ENCODE measurements at regions not wholly inside any gene's neighbourhood (a gene's known extent, or its start where the extent isn't known, plus 50 kb on each side); places are given as distances from the start of the nearest gene placed in this dataset.

DNA sequence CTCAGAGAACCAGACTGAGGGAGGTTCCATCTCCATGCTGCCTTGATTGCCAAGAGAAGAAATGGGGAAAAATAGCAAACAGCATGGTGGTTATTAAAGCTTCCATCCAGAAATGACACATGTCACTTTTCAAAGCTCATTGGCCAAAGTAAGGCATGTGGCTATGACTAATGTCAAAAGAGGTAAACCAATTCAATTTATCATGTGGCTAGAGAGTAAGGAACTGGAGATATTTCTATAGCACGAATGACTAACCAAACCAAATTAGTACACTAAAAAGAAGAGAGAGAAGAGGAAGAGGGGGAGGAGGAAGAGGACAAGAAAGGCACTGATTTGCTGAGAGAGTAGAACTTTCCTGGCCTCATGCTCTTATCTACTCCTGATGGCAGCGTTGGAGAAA lies 115.2 kb upstream of the SLC6A11 start:
- no peaks in the 10 kb centered on the region for H3K79me2 ChIP-seq (ENCODE audit: insufficient read depth, low read length)
- H2AFZ ChIP-seq (ENCODE audit: low read depth, low read length), result no peak overlapping the region
- no peaks in the 10 kb centered on the region for H3K9me3 ChIP-seq (ENCODE audit: insufficient read depth, low read length, severe bottlenecking)
- no peak overlapping the region for H3K4me2 ChIP-seq (ENCODE audit: insufficient read depth, low read length)
- 0 out of 2 replicates have a peak, but pooled peaks cover 3% of the 10 kb centered on the region for H4K20me1 ChIP-seq (ENCODE audit: insufficient read depth, low read length)
- TF ChIP-seq EZH2 (IDR thresholded peaks at IDR 0.05; ENCODE audit: borderline replicate concordance, low read depth, low read length, severe bottlenecking) (no peak), CTCF (IDR thresholded peaks at IDR 0.05; ENCODE audit: borderline replicate concordance, extremely low read depth, low read length, poor library complexity, severe bottlenecking) (no peak)
- H3K36me3 ChIP-seq (ENCODE audit: insufficient read depth, low read length), result no peaks in the 10 kb centered on the region
- ATAC-seq (ENCODE audit: insufficient read depth, low read depth) (no peak), DNase-seq (no peak)
- no peak overlapping the region for H3K4me3 ChIP-seq (ENCODE audit: low read depth in 1 of 2, low read length in 2 of 2)
- no peak overlapping the region for H3K27ac ChIP-seq (ENCODE audit: low read length)
- no peaks in the 10 kb centered on the region for H3K4me1 ChIP-seq (ENCODE audit: insufficient read depth, low read length)
- H3K9ac ChIP-seq (ENCODE audit: low read depth, low read length), result no peak overlapping the region
- no peaks in the 10 kb centered on the region for H3K27me3 ChIP-seq (ENCODE audit: insufficient read depth, low read length, poor library complexity)

GRCh38 chr3:10702961-10703740 lies 112.9 kb upstream of the SLC6A11 start:
- H3K36me3 ChIP-seq (ENCODE audit: insufficient read depth, low read length), result no peaks in the 10 kb centered on the region
- no peaks in the 10 kb centered on the region for H3K4me1 ChIP-seq (ENCODE audit: insufficient read depth, low read length)
- peaks cover 3% of the 10 kb centered on the region; the same call in 1 of the 2 replicates for H4K20me1 ChIP-seq (ENCODE audit: insufficient read depth, low read length)
- ATAC-seq (ENCODE audit: insufficient read depth, low read depth), result no peak
- DNase-seq, result peak; percentile 10
- H3K4me3 ChIP-seq (ENCODE audit: low read depth in 1 of 2, low read length in 2 of 2), result no peak overlapping the region
- H3K4me2 ChIP-seq (ENCODE audit: insufficient read depth, low read length), result no peak overlapping the region
- H3K79me2 ChIP-seq (ENCODE audit: insufficient read depth, low read length), result no peaks in the 10 kb centered on the region
- H3K27me3 ChIP-seq (ENCODE audit: insufficient read depth, low read length, poor library complexity), result no peaks in the 10 kb centered on the region
- H3K9ac ChIP-seq (ENCODE audit: low read depth, low read length), result no peak overlapping the region
- no peaks in the 10 kb centered on the region for H3K9me3 ChIP-seq (ENCODE audit: insufficient read depth, low read length, severe bottlenecking)
- no peak overlapping the region for H3K27ac ChIP-seq (ENCODE audit: low read length)
- TF ChIP-seq CTCF (IDR thresholded peaks at IDR 0.05; ENCODE audit: borderline replicate concordance, extremely low read depth, low read length, poor library complexity, severe bottlenecking) (no peak), EZH2 (IDR thresholded peaks at IDR 0.05; ENCODE audit: borderline replicate concordance, low read depth, low read length, severe bottlenecking) (no peak)
- H2AFZ ChIP-seq (ENCODE audit: low read depth, low read length), result no peak overlapping the region

DNA sequence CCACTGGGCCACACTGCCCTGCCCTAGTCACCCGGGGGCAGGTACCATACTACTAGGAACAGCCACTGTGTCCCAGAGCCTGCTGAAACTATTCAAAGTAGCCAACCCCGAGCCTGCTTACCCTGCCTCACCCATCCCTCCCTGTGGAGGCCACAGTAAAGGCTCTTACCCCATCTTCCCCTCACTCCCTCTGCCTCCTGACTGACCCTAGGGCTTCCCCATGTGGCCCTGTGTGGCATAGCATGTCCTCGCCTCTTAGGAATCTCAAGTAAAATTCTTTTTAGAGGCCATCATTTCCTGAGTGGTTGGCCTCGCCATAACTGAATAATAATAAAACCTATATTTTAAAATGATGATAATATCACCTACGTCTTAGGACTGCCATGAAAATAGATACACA lies 112.2 kb upstream of the SLC6A11 start:
- H3K36me3 ChIP-seq (ENCODE audit: insufficient read depth, low read length), result no peaks in the 10 kb centered on the region
- no peak for DNase-seq
- no peak overlapping the region for H2AFZ ChIP-seq (ENCODE audit: low read depth, low read length)
- no peaks in the 10 kb centered on the region for H3K9me3 ChIP-seq (ENCODE audit: insufficient read depth, low read length, severe bottlenecking)
- no peak for ATAC-seq (ENCODE audit: insufficient read depth, low read depth)
- no peaks in the 10 kb centered on the region for H3K79me2 ChIP-seq (ENCODE audit: insufficient read depth, low read length)
- TF ChIP-seq CTCF (IDR thresholded peaks at IDR 0.05; ENCODE audit: borderline replicate concordance, extremely low read depth, low read length, poor library complexity, severe bottlenecking) (peak; percentile 41), EZH2 (IDR thresholded peaks at IDR 0.05; ENCODE audit: borderline replicate concordance, low read depth, low read length, severe bottlenecking) (no peak)
- peaks cover 3% of the 10 kb centered on the region; the same call in 1 of the 2 replicates for H4K20me1 ChIP-seq (ENCODE audit: insufficient read depth, low read length)
- no peaks in the 10 kb centered on the region for H3K4me1 ChIP-seq (ENCODE audit: insufficient read depth, low read length)
- H3K27me3 ChIP-seq (ENCODE audit: insufficient read depth, low read length, poor library complexity), result no peaks in the 10 kb centered on the region
- H3K9ac ChIP-seq (ENCODE audit: low read depth, low read length), result no peak overlapping the region
- H3K4me3 ChIP-seq (ENCODE audit: low read depth in 1 of 2, low read length in 2 of 2), result no peak overlapping the region
- no peak overlapping the region for H3K4me2 ChIP-seq (ENCODE audit: insufficient read depth, low read length)
- H3K27ac ChIP-seq (ENCODE audit: low read length), result no peak overlapping the region
